ENCODE measurements at regions not wholly inside any gene's neighbourhood (a gene's known extent, or its start where the extent isn't known, plus 50 kb on each side); places are given as distances from the start of the nearest gene placed in this dataset.

GRCh38 chr3:71964170-71964569 is 179.2 kb upstream of the PROK2 start:
- Histone ChIP-seq H2AFZ (ENCODE audit: low read depth) (no peak overlapping the region), H3K79me2 (ENCODE audit: insufficient read depth, low read depth) (no peaks in the 10 kb centered on the region), H3K9ac (no peak overlapping the region), H3K4me1 (ENCODE audit: low read depth, poor library complexity, severe bottlenecking) (no peaks in the 10 kb centered on the region), H3K27ac (no peak overlapping the region), H3K36me3 (ENCODE audit: insufficient read depth) (no peaks in the 10 kb centered on the region), H3K4me2 (no peak overlapping the region), H3K27me3 (ENCODE audit: insufficient read depth, low read depth) (no peaks in the 10 kb centered on the region), H3K4me3 (IDR thresholded peaks at IDR 0.05; ENCODE audit: insufficient read depth, low read depth, low read length) (no peak overlapping the region), H4K20me1 (ENCODE audit: insufficient read depth) (no peaks in the 10 kb centered on the region)
- no peak for TF ChIP-seq CTCF (conservative IDR thresholded peaks at IDR 0.05; ENCODE audit: low read depth, low read length)

- no peak overlapping the region for H3K4me2 ChIP-seq
- H3K36me3 ChIP-seq (ENCODE audit: insufficient read depth): no peaks in the 10 kb centered on the region
- no peaks in the 10 kb centered on the region for H3K79me2 ChIP-seq (ENCODE audit: insufficient read depth, low read depth)
- no peak overlapping the region for H3K4me3 ChIP-seq (IDR thresholded peaks at IDR 0.05; ENCODE audit: insufficient read depth, low read depth, low read length)
- TF ChIP-seq CTCF (conservative IDR thresholded peaks at IDR 0.05; ENCODE audit: low read depth, low read length): no peak
- no peak overlapping the region for H2AFZ ChIP-seq (ENCODE audit: low read depth)
- H3K4me1 ChIP-seq (ENCODE audit: low read depth, poor library complexity, severe bottlenecking): no peaks in the 10 kb centered on the region
- no peaks in the 10 kb centered on the region for H3K27me3 ChIP-seq (ENCODE audit: insufficient read depth, low read depth)
- H3K27ac ChIP-seq: no peak overlapping the region
- H3K9ac ChIP-seq: no peak overlapping the region
- H4K20me1 ChIP-seq (ENCODE audit: insufficient read depth): no peaks in the 10 kb centered on the region
Measured at GRCh38 chr3:71962561-71963240, 177.8 kb upstream of the PROK2 start.

DNA sequence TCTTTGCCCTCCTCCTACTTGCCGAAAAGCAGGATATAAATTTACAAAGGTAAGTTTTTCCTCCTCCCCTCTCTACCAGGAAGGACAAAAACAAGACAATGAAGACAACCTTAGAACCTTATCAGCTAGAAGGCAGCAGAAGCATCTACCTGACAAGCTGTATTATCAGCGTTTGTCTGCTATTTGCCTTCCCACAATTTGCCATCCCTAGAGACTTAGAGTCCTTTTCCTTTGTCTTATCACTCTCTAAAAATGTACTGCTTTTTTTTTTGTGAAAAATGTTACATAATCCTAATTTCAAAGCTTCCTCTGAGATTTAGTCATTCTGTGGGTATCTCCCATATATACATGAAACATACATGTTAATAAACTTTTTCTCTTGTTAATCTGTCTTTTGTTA is 176.9 kb upstream of the PROK2 start:
- H3K27me3 ChIP-seq (ENCODE audit: insufficient read depth, low read depth): no peaks in the 10 kb centered on the region
- H3K27ac ChIP-seq: no peak overlapping the region
- H2AFZ ChIP-seq (ENCODE audit: low read depth): no peak overlapping the region
- no peak overlapping the region for H3K9ac ChIP-seq
- H3K4me1 ChIP-seq (ENCODE audit: low read depth, poor library complexity, severe bottlenecking): no peaks in the 10 kb centered on the region
- no peaks in the 10 kb centered on the region for H3K36me3 ChIP-seq (ENCODE audit: insufficient read depth)
- H3K79me2 ChIP-seq (ENCODE audit: insufficient read depth, low read depth): no peaks in the 10 kb centered on the region
- H4K20me1 ChIP-seq (ENCODE audit: insufficient read depth): no peaks in the 10 kb centered on the region
- no peak overlapping the region for H3K4me2 ChIP-seq
- no peak for TF ChIP-seq CTCF (conservative IDR thresholded peaks at IDR 0.05; ENCODE audit: low read depth, low read length)
- no peak overlapping the region for H3K4me3 ChIP-seq (IDR thresholded peaks at IDR 0.05; ENCODE audit: insufficient read depth, low read depth, low read length)

DNA sequence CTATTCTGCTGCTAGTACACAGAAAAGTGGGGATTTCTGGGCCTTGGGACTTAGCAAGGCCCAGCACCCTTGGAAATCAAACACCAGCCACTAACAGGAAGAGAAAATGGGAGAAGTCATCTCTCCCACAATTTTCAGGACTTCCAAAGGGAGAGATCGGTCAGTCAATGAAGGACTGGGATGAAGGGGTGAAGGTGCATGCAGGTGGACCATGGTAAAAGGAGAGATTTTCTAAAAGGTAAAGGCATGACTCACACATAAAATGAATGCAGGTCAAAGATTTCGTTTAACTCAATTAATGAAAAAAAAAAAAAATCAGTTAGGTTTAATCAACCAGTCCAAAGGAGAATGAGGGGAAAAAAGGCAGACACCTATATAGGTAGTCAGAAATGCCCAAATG is 176.4 kb upstream of the PROK2 start:
- peaks cover 5% of the 10 kb centered on the region for H3K4me1 ChIP-seq (ENCODE audit: low read depth, poor library complexity, severe bottlenecking)
- no peaks in the 10 kb centered on the region for H3K79me2 ChIP-seq (ENCODE audit: insufficient read depth, low read depth)
- H3K27ac ChIP-seq: no peak overlapping the region
- H3K4me3 ChIP-seq (IDR thresholded peaks at IDR 0.05; ENCODE audit: insufficient read depth, low read depth, low read length): no peak overlapping the region
- no peak overlapping the region for H3K9ac ChIP-seq
- H3K27me3 ChIP-seq (ENCODE audit: insufficient read depth, low read depth): no peaks in the 10 kb centered on the region
- no peaks in the 10 kb centered on the region for H3K36me3 ChIP-seq (ENCODE audit: insufficient read depth)
- no peak overlapping the region for H2AFZ ChIP-seq (ENCODE audit: low read depth)
- H4K20me1 ChIP-seq (ENCODE audit: insufficient read depth): no peaks in the 10 kb centered on the region
- no peak overlapping the region for H3K4me2 ChIP-seq
- TF ChIP-seq CTCF (conservative IDR thresholded peaks at IDR 0.05; ENCODE audit: low read depth, low read length): no peak
